ENCODE measurements at regions not wholly inside any gene's neighbourhood (a gene's known extent, or its start where the extent isn't known, plus 50 kb on each side); places are given as distances from the start of the nearest gene placed in this dataset.

DNA sequence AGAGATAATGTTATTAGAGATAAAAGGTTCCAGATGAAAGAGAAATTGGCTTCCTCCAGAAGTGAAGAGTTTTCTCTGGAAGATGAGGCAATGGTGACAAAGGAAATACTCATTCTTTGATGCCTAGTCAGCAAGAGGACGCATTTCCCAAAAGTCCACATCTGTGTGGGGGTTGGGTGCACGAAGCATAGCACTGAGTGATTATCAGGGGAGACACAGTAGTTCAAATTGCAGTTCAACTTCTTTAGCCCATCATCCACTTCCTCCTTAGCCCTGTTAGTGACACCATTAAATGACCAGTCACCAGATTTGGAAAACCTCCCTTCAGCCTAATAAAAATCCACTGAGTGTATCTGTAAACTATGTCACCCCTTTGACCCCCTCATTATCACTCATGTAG is 80.9 kb upstream of the PHLPP1 start:
- H3K4me3 ChIP-seq (replicated peaks; ENCODE audit: insufficient read depth, low read length): no peak overlapping the region
- TF ChIP-seq, protein P1, sequence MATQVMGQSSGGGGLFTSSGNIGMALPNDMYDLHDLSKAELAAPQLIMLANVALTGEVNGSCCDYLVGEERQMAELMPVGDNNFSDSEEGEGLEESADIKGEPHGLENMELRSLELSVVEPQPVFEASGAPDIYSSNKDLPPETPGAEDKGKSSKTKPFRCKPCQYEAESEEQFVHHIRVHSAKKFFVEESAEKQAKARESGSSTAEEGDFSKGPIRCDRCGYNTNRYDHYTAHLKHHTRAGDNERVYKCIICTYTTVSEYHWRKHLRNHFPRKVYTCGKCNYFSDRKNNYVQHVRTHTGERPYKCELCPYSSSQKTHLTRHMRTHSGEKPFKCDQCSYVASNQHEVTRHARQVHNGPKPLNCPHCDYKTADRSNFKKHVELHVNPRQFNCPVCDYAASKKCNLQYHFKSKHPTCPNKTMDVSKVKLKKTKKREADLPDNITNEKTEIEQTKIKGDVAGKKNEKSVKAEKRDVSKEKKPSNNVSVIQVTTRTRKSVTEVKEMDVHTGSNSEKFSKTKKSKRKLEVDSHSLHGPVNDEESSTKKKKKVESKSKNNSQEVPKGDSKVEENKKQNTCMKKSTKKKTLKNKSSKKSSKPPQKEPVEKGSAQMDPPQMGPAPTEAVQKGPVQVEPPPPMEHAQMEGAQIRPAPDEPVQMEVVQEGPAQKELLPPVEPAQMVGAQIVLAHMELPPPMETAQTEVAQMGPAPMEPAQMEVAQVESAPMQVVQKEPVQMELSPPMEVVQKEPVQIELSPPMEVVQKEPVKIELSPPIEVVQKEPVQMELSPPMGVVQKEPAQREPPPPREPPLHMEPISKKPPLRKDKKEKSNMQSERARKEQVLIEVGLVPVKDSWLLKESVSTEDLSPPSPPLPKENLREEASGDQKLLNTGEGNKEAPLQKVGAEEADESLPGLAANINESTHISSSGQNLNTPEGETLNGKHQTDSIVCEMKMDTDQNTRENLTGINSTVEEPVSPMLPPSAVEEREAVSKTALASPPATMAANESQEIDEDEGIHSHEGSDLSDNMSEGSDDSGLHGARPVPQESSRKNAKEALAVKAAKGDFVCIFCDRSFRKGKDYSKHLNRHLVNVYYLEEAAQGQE (IDR thresholded peaks at IDR 0.05; ENCODE audit: insufficient replicate concordance, low read depth): no peak
- TF ChIP-seq SPI1 (IDR thresholded peaks at IDR 0.05; ENCODE audit: borderline replicate concordance, low read depth) (no peak; the same call in 1 of the 2 replicates), GABPA (IDR thresholded peaks at IDR 0.05; ENCODE audit: low read depth) (no peak), POLR2AphosphoS5 (IDR thresholded peaks at IDR 0.05; ENCODE audit: low read depth) (no peak)
- TF ChIP-seq, protein P2, sequence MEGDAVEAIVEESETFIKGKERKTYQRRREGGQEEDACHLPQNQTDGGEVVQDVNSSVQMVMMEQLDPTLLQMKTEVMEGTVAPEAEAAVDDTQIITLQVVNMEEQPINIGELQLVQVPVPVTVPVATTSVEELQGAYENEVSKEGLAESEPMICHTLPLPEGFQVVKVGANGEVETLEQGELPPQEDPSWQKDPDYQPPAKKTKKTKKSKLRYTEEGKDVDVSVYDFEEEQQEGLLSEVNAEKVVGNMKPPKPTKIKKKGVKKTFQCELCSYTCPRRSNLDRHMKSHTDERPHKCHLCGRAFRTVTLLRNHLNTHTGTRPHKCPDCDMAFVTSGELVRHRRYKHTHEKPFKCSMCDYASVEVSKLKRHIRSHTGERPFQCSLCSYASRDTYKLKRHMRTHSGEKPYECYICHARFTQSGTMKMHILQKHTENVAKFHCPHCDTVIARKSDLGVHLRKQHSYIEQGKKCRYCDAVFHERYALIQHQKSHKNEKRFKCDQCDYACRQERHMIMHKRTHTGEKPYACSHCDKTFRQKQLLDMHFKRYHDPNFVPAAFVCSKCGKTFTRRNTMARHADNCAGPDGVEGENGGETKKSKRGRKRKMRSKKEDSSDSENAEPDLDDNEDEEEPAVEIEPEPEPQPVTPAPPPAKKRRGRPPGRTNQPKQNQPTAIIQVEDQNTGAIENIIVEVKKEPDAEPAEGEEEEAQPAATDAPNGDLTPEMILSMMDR (IDR thresholded peaks at IDR 0.05; ENCODE audit: insufficient read depth, low read length): no peak
- DNase-seq (ENCODE audit: low read depth in 1 of 2, low spot score in 1 of 2): no peak
- H3K27me3 ChIP-seq (ENCODE audit: insufficient read depth, poor library complexity, severe bottlenecking): no peaks in the 10 kb centered on the region
- no peak overlapping the region for H3K27ac ChIP-seq (replicated peaks)

DNA sequence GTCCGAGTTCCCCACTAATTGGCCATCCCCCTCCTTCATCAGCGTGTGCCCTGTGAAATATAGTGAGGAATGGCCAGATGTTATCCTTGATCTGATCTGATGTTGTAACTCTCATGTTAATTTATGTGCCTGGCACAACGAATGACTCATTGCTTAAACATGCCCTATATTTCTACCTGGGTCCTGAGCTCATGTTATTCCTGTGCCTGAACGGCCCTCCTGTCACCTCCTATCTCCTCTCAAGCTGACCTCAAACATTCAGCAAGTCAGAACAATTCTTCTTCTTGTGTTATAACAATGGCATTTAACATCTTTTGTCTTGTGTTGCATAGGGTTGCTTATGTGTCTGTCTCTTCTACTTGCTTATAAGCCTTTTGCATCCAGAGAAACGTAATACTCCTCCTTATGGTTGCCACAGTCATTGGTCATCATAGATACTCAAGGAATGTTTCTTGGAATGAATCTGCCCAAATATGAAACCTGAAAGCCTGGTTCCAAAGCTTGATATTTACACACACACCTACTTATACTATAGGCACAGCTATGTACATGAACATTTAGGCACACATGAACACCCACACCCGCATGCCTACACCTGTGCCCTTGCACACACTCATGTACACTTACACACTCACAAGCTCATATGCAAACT is 80.2 kb upstream of the PHLPP1 start:
- Histone ChIP-seq H3K27ac (replicated peaks) (no peak overlapping the region), H3K4me3 (replicated peaks; ENCODE audit: insufficient read depth, low read length) (no peak overlapping the region), H3K27me3 (ENCODE audit: insufficient read depth, poor library complexity, severe bottlenecking) (no peaks in the 10 kb centered on the region)
- TF ChIP-seq, protein P2 (IDR thresholded peaks at IDR 0.05; ENCODE audit: insufficient read depth, low read length): no peak
- no peak for TF ChIP-seq POLR2AphosphoS5 (IDR thresholded peaks at IDR 0.05; ENCODE audit: low read depth)
- no peak for TF ChIP-seq GABPA (IDR thresholded peaks at IDR 0.05; ENCODE audit: low read depth)
- no peak for TF ChIP-seq SPI1 (IDR thresholded peaks at IDR 0.05; ENCODE audit: borderline replicate concordance, low read depth)
- TF ChIP-seq, protein P1 (IDR thresholded peaks at IDR 0.05; ENCODE audit: insufficient replicate concordance, low read depth): no peak
- no peak for DNase-seq (ENCODE audit: low read depth in 1 of 2, low spot score in 1 of 2)

DNA sequence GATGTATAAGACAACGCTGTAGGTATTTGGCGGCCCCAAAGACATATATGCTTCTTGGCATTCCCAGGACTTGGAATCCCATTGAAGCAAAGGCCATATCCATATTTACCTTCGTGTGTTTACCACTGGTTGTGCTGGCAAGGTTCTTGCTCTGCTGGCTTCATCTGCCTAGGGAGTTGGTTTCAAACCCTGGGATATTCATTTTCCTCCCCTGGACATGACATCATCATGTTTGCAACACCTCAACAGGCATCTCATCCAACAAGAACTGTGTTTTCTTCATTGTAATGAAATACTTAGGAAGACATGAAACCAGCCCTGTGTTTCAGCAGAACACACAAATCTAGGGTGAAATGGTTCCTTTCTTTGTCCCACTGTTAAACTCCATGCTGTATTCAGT is 77.9 kb upstream of the PHLPP1 start:
- TF ChIP-seq, protein P2 (IDR thresholded peaks at IDR 0.05; ENCODE audit: insufficient read depth, low read length): no peak
- TF ChIP-seq POLR2AphosphoS5 (IDR thresholded peaks at IDR 0.05; ENCODE audit: low read depth): no peak
- H3K27ac ChIP-seq (replicated peaks): no peak overlapping the region
- no peak overlapping the region for H3K4me3 ChIP-seq (replicated peaks; ENCODE audit: insufficient read depth, low read length)
- no peaks in the 10 kb centered on the region for H3K27me3 ChIP-seq (ENCODE audit: insufficient read depth, poor library complexity, severe bottlenecking)
- DNase-seq (ENCODE audit: low read depth in 1 of 2, low spot score in 1 of 2): no peak

All from HL-60 (cell line).